PC-9 (cell line): ENCODE measurements at regions not wholly inside any gene's neighbourhood (a gene's known extent, or its start where the extent isn't known, plus 50 kb on each side); places are given as distances from the start of the nearest gene placed in this dataset.
"Not testable (repeated sequence)": the region's sequence is repeated elsewhere in the genome, so short reads cannot be mapped to it uniquely, and the experiment has no call there.

Experiments
- BruUV-seq: library from RNA; stranded (reverse); fragments of 400-500 nt; replicated peaks from 2 replicates; lab custom pipeline; 2021; lab: Mats Ljungman, UMichigan
- CTCF ChIA-PET: fragments of 300-600 bp; sonication (Branson Sonifier 250); formaldehyde crosslinking; loops from one replicate; lab custom pipeline; 2022; ENCODE audit warnings: antibody characterized with exemption; lab: Charles Lee
- POLR2A ChIA-PET: fragments of 300-600 bp; sonication (Branson Sonifier 250); formaldehyde crosslinking; loops from one replicate; lab custom pipeline; 2022; ENCODE audit warnings: antibody characterized with exemption; ENCODE audit not compliant: unreplicated experiment; lab: Charles Lee
- DNase-seq, 2 experiments: peaks; one replicate each; pipeline versions ENCODE4 v3.0.0 to v3.0.0-alpha.2; 2015 to 2022; ENCODE audit warnings: mixed read lengths in 1 of 2
- H2AFZ ChIP-seq: fragments of 200-600 bp; sonication (generic); 2 replicates; pipeline ENCODE4 v1.8.1; 2017; ENCODE audit warnings: antibody characterized with exemption
- H3F3A ChIP-seq: fragments of 200-600 bp; sonication (generic); 2 replicates; pipeline ENCODE4 v1.8.1; 2017; ENCODE audit warnings: antibody characterized with exemption, mild to moderate bottlenecking, low read depth; ENCODE audit not compliant: insufficient read depth
- H3K27ac ChIP-seq: fragments of 200-600 bp; sonication (generic); 2 replicates; pipeline ENCODE4 v1.6.1; 2016; ENCODE audit warnings: mixed run types
- H3K27me3 ChIP-seq: fragments of 200-600 bp; sonication (generic); 2 replicates; pipeline ENCODE4 v1.6.1; 2016; ENCODE audit warnings: low read depth, mixed run types; ENCODE audit not compliant: insufficient read depth
- H3K36me3 ChIP-seq: fragments of 200-600 bp; sonication (generic); 2 replicates; pipeline ENCODE4 v1.6.1; 2016; ENCODE audit warnings: low read depth, mixed run types
- H3K4me1 ChIP-seq: fragments of 200-600 bp; sonication (generic); replicated peaks from 2 replicates; pipeline ENCODE4 v1.6.1; 2016; ENCODE audit warnings: mixed run types; ENCODE audit not compliant: insufficient read depth
- H3K4me2 ChIP-seq: fragments of 200-600 bp; sonication (generic); 2 replicates; pipeline ENCODE4 v1.6.1; 2017; ENCODE audit warnings: mixed run types
- H3K4me3 ChIP-seq: fragments of 200-600 bp; sonication (generic); 2 replicates; pipeline ENCODE4 v1.6.1; 2016; ENCODE audit warnings: mixed run types
- H3K79me2 ChIP-seq: fragments of 200-600 bp; sonication (generic); 2 replicates; pipeline ENCODE4 v1.6.1; 2017; ENCODE audit warnings: low read depth, mixed run types
- H3K9me2 ChIP-seq: fragments of 200-600 bp; sonication (generic); 2 replicates; pipeline ENCODE4 v1.8.1; 2017; ENCODE audit warnings: mild to moderate bottlenecking; ENCODE audit not compliant: insufficient read depth
- H3K9me3 ChIP-seq: fragments of 200-600 bp; sonication (generic); 2 replicates; pipeline ENCODE4 v1.8.1; 2016; ENCODE audit warnings: low read depth; ENCODE audit not compliant: insufficient read depth
- H4K20me1 ChIP-seq: fragments of 200-600 bp; sonication (generic); 2 replicates; pipeline ENCODE4 v1.8.1; 2017; ENCODE audit not compliant: insufficient read depth
- intact Hi-C: fragments of 100-400 bp; cut with micrococcal nuclease; formaldehyde crosslinking; loops from one replicate; pipeline ENCODE4 v1.10.0; 2022; ENCODE audit not compliant: unreplicated experiment
- TF ChIP-seq, protein P1 (sequence below): fragments of 200-600 bp; sonication (generic); conservative IDR thresholded peaks from 2 replicates; pipeline ENCODE4 v1.6.1; 2017; ENCODE audit warnings: mixed run types, antibody characterized with exemption, mild to moderate bottlenecking, moderate library complexity

DNA sequence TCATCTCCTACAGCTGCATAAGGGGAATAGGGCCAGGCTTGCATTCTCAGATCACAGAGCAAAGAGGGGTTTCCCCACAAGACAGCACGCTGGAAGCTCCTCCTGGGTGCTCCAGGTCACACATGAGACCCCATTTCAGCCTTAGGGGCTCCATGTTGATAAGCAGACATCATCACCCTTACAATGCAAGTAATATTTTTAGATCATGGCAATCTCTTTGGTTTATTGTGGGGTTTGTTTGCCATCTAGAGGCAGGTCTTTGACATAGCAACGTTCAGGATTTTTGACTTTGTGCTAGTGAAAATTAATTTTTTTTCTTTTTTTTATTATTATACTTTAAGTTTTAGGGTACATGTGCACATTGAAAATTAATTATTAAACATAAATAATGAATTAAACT is 539.8 kb downstream of the RPIA start:
- intact Hi-C loops, H3K9me2 ChIP-seq, H3K36me3 ChIP-seq, H3K9me3 ChIP-seq, H3K4me2 ChIP-seq, POLR2A ChIA-PET, CTCF ChIA-PET, H3K4me3 ChIP-seq, H3F3A ChIP-seq, H3K27me3 ChIP-seq, H4K20me1 ChIP-seq, H3K4me1 ChIP-seq, BruUV-seq, H3K27ac ChIP-seq, H3K79me2 ChIP-seq, H2AFZ ChIP-seq, DNase-seq: not testable (repeated sequence)
- TF ChIP-seq, protein P1, sequence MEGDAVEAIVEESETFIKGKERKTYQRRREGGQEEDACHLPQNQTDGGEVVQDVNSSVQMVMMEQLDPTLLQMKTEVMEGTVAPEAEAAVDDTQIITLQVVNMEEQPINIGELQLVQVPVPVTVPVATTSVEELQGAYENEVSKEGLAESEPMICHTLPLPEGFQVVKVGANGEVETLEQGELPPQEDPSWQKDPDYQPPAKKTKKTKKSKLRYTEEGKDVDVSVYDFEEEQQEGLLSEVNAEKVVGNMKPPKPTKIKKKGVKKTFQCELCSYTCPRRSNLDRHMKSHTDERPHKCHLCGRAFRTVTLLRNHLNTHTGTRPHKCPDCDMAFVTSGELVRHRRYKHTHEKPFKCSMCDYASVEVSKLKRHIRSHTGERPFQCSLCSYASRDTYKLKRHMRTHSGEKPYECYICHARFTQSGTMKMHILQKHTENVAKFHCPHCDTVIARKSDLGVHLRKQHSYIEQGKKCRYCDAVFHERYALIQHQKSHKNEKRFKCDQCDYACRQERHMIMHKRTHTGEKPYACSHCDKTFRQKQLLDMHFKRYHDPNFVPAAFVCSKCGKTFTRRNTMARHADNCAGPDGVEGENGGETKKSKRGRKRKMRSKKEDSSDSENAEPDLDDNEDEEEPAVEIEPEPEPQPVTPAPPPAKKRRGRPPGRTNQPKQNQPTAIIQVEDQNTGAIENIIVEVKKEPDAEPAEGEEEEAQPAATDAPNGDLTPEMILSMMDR, result peak; percentile 26; the same call in 1 of the 2 replicates

DNA sequence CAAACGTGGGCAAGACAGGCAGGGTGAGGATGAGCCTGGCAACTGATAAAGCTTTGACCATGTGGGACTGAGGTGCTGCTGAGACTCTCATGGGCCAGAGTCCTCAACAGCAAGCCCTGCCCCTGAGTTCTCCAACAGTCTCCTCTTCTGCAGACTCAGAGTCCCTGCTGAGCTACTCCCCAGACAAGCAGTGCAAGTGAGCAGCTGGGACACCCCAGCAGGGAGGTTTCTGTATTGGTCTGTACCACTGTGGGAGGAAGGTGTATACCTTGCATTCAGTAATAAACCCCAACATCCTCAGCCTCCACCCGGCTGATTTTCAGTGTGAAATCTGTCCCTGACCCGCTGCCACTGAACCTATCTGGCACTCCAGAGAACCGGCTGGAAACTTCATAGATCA is 542.5 kb downstream of the RPIA start:
- H3F3A ChIP-seq, intact Hi-C loops, H3K4me2 ChIP-seq, H2AFZ ChIP-seq, BruUV-seq, H3K27ac ChIP-seq, H3K27me3 ChIP-seq, H3K4me3 ChIP-seq, H3K9me3 ChIP-seq, H3K9me2 ChIP-seq, H4K20me1 ChIP-seq, H3K36me3 ChIP-seq, POLR2A ChIA-PET, H3K4me1 ChIP-seq, DNase-seq, CTCF ChIA-PET, H3K79me2 ChIP-seq: not testable (repeated sequence)

DNA sequence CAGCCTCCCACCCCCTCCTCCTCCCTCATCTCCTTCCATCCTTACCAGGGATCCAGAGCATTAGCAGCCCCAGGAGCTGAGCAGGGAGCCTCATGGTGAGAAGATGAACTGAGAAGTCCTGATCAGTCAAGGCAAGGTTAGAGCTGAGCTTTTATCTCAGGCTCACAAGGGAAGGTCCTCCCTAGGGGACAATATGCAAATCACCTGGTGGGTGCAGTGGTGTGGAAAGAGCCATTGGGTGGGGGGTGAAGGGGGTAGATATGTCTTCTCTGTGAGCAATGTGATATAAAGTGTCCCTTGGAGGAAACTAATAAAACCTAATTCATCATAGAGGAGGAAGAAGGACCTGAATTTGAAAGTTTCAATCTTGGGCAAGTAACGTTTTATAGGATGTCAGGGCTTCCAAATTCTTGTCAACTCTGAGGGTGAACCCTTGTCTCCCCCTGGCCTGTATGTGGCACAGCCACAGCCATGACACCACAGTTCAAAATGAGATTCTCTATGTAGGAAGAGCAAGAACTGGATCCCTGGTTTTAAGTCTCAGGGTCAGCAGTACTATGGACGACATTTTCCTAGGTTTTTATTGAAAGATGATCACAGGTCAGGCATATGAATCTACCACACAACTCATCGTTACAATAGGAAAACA is 543.5 kb downstream of the RPIA start:
- CTCF ChIA-PET, H3K4me3 ChIP-seq, H3K9me3 ChIP-seq, H3K27me3 ChIP-seq, H4K20me1 ChIP-seq, H3K4me1 ChIP-seq, BruUV-seq, H3K36me3 ChIP-seq, H3K9me2 ChIP-seq, intact Hi-C loops, DNase-seq, H2AFZ ChIP-seq, H3K79me2 ChIP-seq, POLR2A ChIA-PET, H3F3A ChIP-seq, H3K27ac ChIP-seq, H3K4me2 ChIP-seq: not testable (repeated sequence)

DNA sequence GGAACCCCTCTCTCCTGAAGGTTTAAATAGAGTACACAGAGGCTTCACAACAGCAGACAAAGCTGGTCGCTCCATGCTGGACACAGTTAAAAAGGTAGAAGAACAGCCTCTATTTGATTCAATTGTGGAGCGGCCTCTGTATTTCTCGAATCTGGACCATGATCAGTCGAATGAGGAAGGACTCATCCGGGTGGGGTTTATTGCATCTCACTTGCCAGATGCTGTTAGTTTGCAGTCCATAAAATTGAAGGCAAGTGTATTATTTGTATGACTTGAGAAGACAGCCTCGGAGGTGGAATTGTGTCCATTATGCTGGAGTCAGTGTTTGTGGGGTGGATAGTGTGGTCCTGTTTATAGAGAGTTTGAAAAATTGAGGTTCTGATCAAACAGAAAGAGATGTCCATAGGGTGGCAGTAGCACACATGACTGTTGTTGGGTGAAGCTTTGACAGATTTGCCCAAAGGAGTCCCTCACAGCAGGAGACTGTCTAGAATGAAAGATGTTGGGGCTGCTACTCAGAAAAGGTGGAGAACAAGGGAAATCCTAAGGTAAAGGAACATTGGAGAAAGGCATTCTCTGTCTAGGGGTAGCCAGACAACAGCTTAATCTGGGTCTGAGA is 545.5 kb downstream of the RPIA start:
- CTCF ChIA-PET, H3K4me3 ChIP-seq, H3K9me2 ChIP-seq, H2AFZ ChIP-seq, H3K79me2 ChIP-seq, POLR2A ChIA-PET, H3K27me3 ChIP-seq, H3K4me1 ChIP-seq, H3K4me2 ChIP-seq, H3F3A ChIP-seq, intact Hi-C loops, H3K9me3 ChIP-seq, DNase-seq, H3K27ac ChIP-seq, BruUV-seq, H4K20me1 ChIP-seq, H3K36me3 ChIP-seq: not testable (repeated sequence)

DNA sequence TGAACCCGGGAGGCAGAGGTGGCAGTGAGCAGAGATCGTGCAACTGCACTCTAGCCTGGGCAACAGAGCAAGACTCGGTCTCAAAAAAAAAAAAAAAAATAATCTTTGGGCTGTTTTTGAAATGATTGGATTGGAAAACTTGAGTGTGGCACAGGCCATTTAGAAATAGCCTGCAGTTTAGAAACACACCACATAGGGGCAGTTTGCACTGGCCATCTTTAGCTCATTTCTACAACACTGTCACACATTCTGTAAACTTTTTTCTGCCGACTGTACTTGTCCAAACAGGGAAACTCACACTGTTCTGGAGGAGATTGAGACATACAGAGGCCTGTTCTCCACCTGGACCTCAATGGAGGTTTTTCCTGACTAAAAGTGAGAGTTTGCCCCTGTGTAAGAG is 546.3 kb downstream of the RPIA start:
- POLR2A ChIA-PET, H3K4me1 ChIP-seq, H3K79me2 ChIP-seq, H3K27me3 ChIP-seq, CTCF ChIA-PET, H3K4me3 ChIP-seq, H3K36me3 ChIP-seq, intact Hi-C loops, H3K9me3 ChIP-seq, H3K9me2 ChIP-seq, H3K4me2 ChIP-seq, H2AFZ ChIP-seq, H3F3A ChIP-seq, DNase-seq, H3K27ac ChIP-seq, BruUV-seq, H4K20me1 ChIP-seq: not testable (repeated sequence)

DNA sequence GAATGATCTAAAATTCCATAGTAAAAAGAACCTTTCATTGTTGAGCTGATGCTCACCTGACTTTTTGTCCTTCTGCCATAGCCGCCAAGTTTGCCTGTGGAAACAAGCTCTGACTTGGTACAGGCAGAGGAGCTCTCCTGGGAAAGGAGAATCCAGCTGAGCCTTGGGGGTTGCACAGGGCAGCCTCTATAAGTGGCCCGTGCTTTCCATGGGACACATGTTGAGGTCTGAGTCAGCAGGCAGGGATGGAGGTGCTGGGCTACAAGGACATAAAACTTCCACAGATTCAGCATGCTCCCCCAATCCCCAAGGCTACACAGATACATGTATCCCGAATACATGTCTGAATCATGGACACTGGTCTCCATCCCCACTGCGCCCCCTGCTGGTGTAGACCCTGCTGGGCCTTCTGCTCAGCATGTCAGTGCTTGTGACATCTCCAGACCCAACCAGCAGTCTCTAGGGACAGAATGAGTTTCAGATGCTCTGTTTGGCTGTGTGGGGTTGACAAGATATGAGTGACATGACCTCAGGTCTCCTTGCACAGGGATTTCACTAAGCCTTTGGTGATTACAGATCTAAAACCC is 551.7 kb downstream of the RPIA start:
- H3K36me3 ChIP-seq, H2AFZ ChIP-seq, H3K27me3 ChIP-seq, H3K27ac ChIP-seq, H3K4me3 ChIP-seq, H3K4me1 ChIP-seq, CTCF ChIA-PET, BruUV-seq, H3K4me2 ChIP-seq, H4K20me1 ChIP-seq, DNase-seq, H3K9me3 ChIP-seq, H3K9me2 ChIP-seq, H3K79me2 ChIP-seq, intact Hi-C loops, H3F3A ChIP-seq, POLR2A ChIA-PET: not testable (repeated sequence)
